Lower leg skin (tissue), 3 donors: ENCODE measurements at regions not wholly inside any gene's neighbourhood (a gene's known extent, or its start where the extent isn't known, plus 50 kb on each side); places are given as distances from the start of the nearest gene placed in this dataset.

Experiments
- CTCF ChIP-seq, 3 donors: fragments of 450-650 bp; IDR thresholded peaks; one replicate each; pipeline ENCODE4 v1.5.1; 2016; ENCODE audit warnings: antibody characterized with exemption in 3 of 3, mild to moderate bottlenecking in 3 of 3, moderate library complexity in 2 of 3
- POLR2A ChIP-seq, 2 donors: fragments of 450-650 bp; IDR thresholded peaks; one replicate each; pipeline ENCODE4 v1.6.1; 2016 to 2017; ENCODE audit warnings: antibody characterized with exemption in 2 of 2, mild to moderate bottlenecking in 1 of 2, moderate library complexity in 1 of 2

- no peak for TF ChIP-seq CTCF (IDR thresholded peaks at IDR 0.05)
- no peak for TF ChIP-seq POLR2A (IDR thresholded peaks at IDR 0.05)
These were observed 1595.6 kb downstream of the SI start for GRCh38 chr3:163482695-163483094.
